Astrocyte (in vitro differentiated cells and primary cell): ENCODE measurements at regions not wholly inside any gene's neighbourhood (a gene's known extent, or its start where the extent isn't known, plus 50 kb on each side); places are given as distances from the start of the nearest gene placed in this dataset.

ENCODE experiments used
- CTCF ChIP-seq: IDR thresholded peaks from 2 replicates; pipeline ENCODE4 v1.5.1; 2011; ENCODE audit warnings: low read depth, mild to moderate bottlenecking, inconsistent platforms, low read length, moderate library complexity; ENCODE audit not compliant: insufficient read depth
- EZH2 ChIP-seq: IDR thresholded peaks from 2 replicates; pipeline ENCODE4 v1.6.1; 2012; ENCODE audit warnings: mild to moderate bottlenecking, low read length, inconsistent platforms; ENCODE audit not compliant: insufficient read depth

GRCh38 chr7:91473619-91474018 is 209.4 kb downstream of the FZD1 start:
- no peak for TF ChIP-seq CTCF
- TF ChIP-seq EZH2: no peak
